ENCODE measurements at regions not wholly inside any gene's neighbourhood (a gene's known extent, or its start where the extent isn't known, plus 50 kb on each side); places are given as distances from the start of the nearest gene placed in this dataset.

- Mint-ChIP-seq H3K4me3 (ENCODE audit: unreplicated experiment) (no peak overlapping the region), H3K9me3 (ENCODE audit: unreplicated experiment) (no peaks in the 10 kb centered on the region), H3K27ac (ENCODE audit: low read depth, unreplicated experiment) (no peak overlapping the region), H3K27me3 (ENCODE audit: insufficient read depth, unreplicated experiment) (no peaks in the 10 kb centered on the region), H3K36me3 (ENCODE audit: insufficient read depth, unreplicated experiment) (no peaks in the 10 kb centered on the region), H3K4me1 (ENCODE audit: insufficient read depth, unreplicated experiment) (no peaks in the 10 kb centered on the region)
- POLR2A ChIA-PET, result no interaction called here
- no TSS peak for BruUV-seq (replicated peaks)
- no peak for TF ChIP-seq CTCF (IDR thresholded peaks at IDR 0.05; ENCODE audit: unreplicated experiment)
- intact Hi-C loops (cut with micrococcal nuclease), result no loop called here
- CTCF ChIA-PET, result interaction anchor here (0.6 kb wide), 3 partner anchors 50 to 382 kb away, joined by 3 to 5 read pairs (median 5); no protein-coding TSS in a partner anchor
- peak; percentile 18 for DNase-seq (ENCODE audit: unreplicated experiment)
Measured at GRCh38 chr12:29901585-29901984, 117.8 kb upstream of the TMTC1 start.

GRCh38 chr12:29899212-29899931 is 115.6 kb upstream of the TMTC1 start:
- H3K36me3 Mint-ChIP-seq (ENCODE audit: insufficient read depth, unreplicated experiment), result no peaks in the 10 kb centered on the region
- no peaks in the 10 kb centered on the region for H3K4me1 Mint-ChIP-seq (ENCODE audit: insufficient read depth, unreplicated experiment)
- DNase-seq (ENCODE audit: unreplicated experiment), result no peak
- intact Hi-C loops (cut with micrococcal nuclease), result no loop called here
- H3K4me3 Mint-ChIP-seq (ENCODE audit: unreplicated experiment), result no peak overlapping the region
- BruUV-seq (replicated peaks), result no TSS peak
- TF ChIP-seq CTCF (IDR thresholded peaks at IDR 0.05; ENCODE audit: unreplicated experiment), result no peak
- H3K27me3 Mint-ChIP-seq (ENCODE audit: insufficient read depth, unreplicated experiment), result no peaks in the 10 kb centered on the region
- ChIA-PET POLR2A (no interaction called here), CTCF (no interaction called here)
- H3K9me3 Mint-ChIP-seq (ENCODE audit: unreplicated experiment), result no peaks in the 10 kb centered on the region
- no peak overlapping the region for H3K27ac Mint-ChIP-seq (ENCODE audit: low read depth, unreplicated experiment)

- CTCF ChIA-PET, result interaction anchor here (0.6 kb wide), 1 partner anchor 340 kb away, joined by 3 read pairs; no protein-coding TSS in a partner anchor
- no peak for TF ChIP-seq CTCF (IDR thresholded peaks at IDR 0.05; ENCODE audit: unreplicated experiment)
- Mint-ChIP-seq H3K27me3 (ENCODE audit: insufficient read depth, unreplicated experiment) (no peaks in the 10 kb centered on the region), H3K9me3 (ENCODE audit: unreplicated experiment) (no peaks in the 10 kb centered on the region), H3K4me3 (ENCODE audit: unreplicated experiment) (no peak overlapping the region), H3K4me1 (ENCODE audit: insufficient read depth, unreplicated experiment) (no peaks in the 10 kb centered on the region), H3K27ac (ENCODE audit: low read depth, unreplicated experiment) (no peak overlapping the region), H3K36me3 (ENCODE audit: insufficient read depth, unreplicated experiment) (no peaks in the 10 kb centered on the region)
- no peak for DNase-seq (ENCODE audit: unreplicated experiment)
- POLR2A ChIA-PET, result no interaction called here
- intact Hi-C loops (cut with micrococcal nuclease), result no loop called here
- BruUV-seq (replicated peaks), result no TSS peak
Measured at GRCh38 chr12:29895966-29896365, 112.2 kb upstream of the TMTC1 start.

- BruUV-seq (replicated peaks), result no TSS peak
- no peak overlapping the region for H3K27ac Mint-ChIP-seq (ENCODE audit: low read depth, unreplicated experiment)
- POLR2A ChIA-PET, result interaction anchor here (1.2 kb wide), 1 partner anchor 9 kb away, joined by 3 read pairs; no protein-coding TSS in a partner anchor
- intact Hi-C loops (cut with micrococcal nuclease), result no loop called here
- no peaks in the 10 kb centered on the region for H3K4me1 Mint-ChIP-seq (ENCODE audit: insufficient read depth, unreplicated experiment)
- H3K9me3 Mint-ChIP-seq (ENCODE audit: unreplicated experiment), result no peaks in the 10 kb centered on the region
- H3K27me3 Mint-ChIP-seq (ENCODE audit: insufficient read depth, unreplicated experiment), result no peaks in the 10 kb centered on the region
- CTCF ChIA-PET, result no interaction called here
- H3K36me3 Mint-ChIP-seq (ENCODE audit: insufficient read depth, unreplicated experiment), result no peaks in the 10 kb centered on the region
- no peak for DNase-seq (ENCODE audit: unreplicated experiment)
- no peak overlapping the region for H3K4me3 Mint-ChIP-seq (ENCODE audit: unreplicated experiment)
- TF ChIP-seq CTCF (IDR thresholded peaks at IDR 0.05; ENCODE audit: unreplicated experiment), result no peak
Measured at GRCh38 chr12:29893002-29893401, 109.3 kb upstream of the TMTC1 start.

Data from MCF 10A (cell line).